Neutrophil (primary cell): ENCODE measurements at regions not wholly inside any gene's neighbourhood (a gene's known extent, or its start where the extent isn't known, plus 50 kb on each side); places are given as distances from the start of the nearest gene placed in this dataset.

ENCODE experiments used
- H3K27ac ChIP-seq: fragments of 200-600 bp; sonication (generic); 2 replicates; pipeline ENCODE4 v1.5.1; 2016; ENCODE audit warnings: mild to moderate bottlenecking, moderate library complexity
- H3K27me3 ChIP-seq: fragments of 200-600 bp; sonication (generic); 2 replicates; pipeline ENCODE4 v1.6.0; 2016; ENCODE audit warnings: mild to moderate bottlenecking
- H3K36me3 ChIP-seq: fragments of 200-600 bp; sonication (generic); 2 replicates; pipeline ENCODE4 v1.5.1; 2017
- H3K4me1 ChIP-seq, 2 experiments: fragments of 200-600 bp in 1 of 2; sonication (generic) in 1 of 2; 1 replicate in 1 of 2; 2 replicates in 1 of 2; pipeline versions ENCODE4 v1.5.1 to v1.6.1; 2013 to 2016; ENCODE audit warnings: low read depth in 1 of 2, low read length in 1 of 2, mild to moderate bottlenecking in 1 of 2, moderate library complexity in 1 of 2; ENCODE audit not compliant: control insufficient read depth in 1 of 2, insufficient read depth in 1 of 2
- H3K4me3 ChIP-seq, 2 experiments: fragments of 200-600 bp in 1 of 2; sonication (generic) in 1 of 2; 1 replicate in 1 of 2; 2 replicates in 1 of 2; pipeline ENCODE4 v1.5.1; 2013 to 2016; ENCODE audit warnings: low read depth in 1 of 2, low read length in 1 of 2, mild to moderate bottlenecking in 1 of 2, moderate library complexity in 1 of 2
- H3K9me3 ChIP-seq: fragments of 200-600 bp; sonication (generic); 2 replicates; pipeline ENCODE4 v1.5.1; 2016
- CTCF ChIP-seq: fragments of 200-600 bp; sonication (generic); IDR thresholded peaks from 2 replicates; pipeline ENCODE4 v1.5.1; 2016; ENCODE audit warnings: antibody characterized with exemption

GRCh38 chr10:78346721-78347120 lies 313.1 kb downstream of the RPS24 start:
- no peak for TF ChIP-seq CTCF

GRCh38 chr10:78348411-78349164 lies 314.9 kb downstream of the RPS24 start:
- Histone ChIP-seq H3K27me3 (peaks cover 8% of the 10 kb centered on the region), H3K27ac (no peak overlapping the region), H3K36me3 (no peaks in the 10 kb centered on the region), H3K4me3 (no peak overlapping the region), H3K4me1 (no peaks in the 10 kb centered on the region), H3K9me3 (no peaks in the 10 kb centered on the region)
- TF ChIP-seq CTCF: no peak

More at GRCh38 chr10:78346721-78347120, 313.1 kb downstream of the RPS24 start:
- Histone ChIP-seq H3K27me3 (peaks cover 8% of the 10 kb centered on the region), H3K4me3 (no peak overlapping the region), H3K9me3 (no peaks in the 10 kb centered on the region), H3K4me1 (no peaks in the 10 kb centered on the region), H3K27ac (no peak overlapping the region), H3K36me3 (no peaks in the 10 kb centered on the region)

GRCh38 chr10:78349165-78349516 lies 315.5 kb downstream of the RPS24 start:
- Histone ChIP-seq H3K4me1 (no peaks in the 10 kb centered on the region), H3K9me3 (no peaks in the 10 kb centered on the region), H3K4me3 (no peak overlapping the region), H3K36me3 (no peaks in the 10 kb centered on the region), H3K27me3 (peaks cover 8% of the 10 kb centered on the region), H3K27ac (no peak overlapping the region)
- no peak for TF ChIP-seq CTCF

- Histone ChIP-seq H3K4me3 (no peak overlapping the region), H3K36me3 (no peaks in the 10 kb centered on the region), H3K9me3 (no peaks in the 10 kb centered on the region), H3K27me3 (peaks cover 8% of the 10 kb centered on the region), H3K4me1 (no peaks in the 10 kb centered on the region), H3K27ac (no peak overlapping the region)
- TF ChIP-seq CTCF: no peak
Measured at GRCh38 chr10:78349911-78350663, 316.4 kb downstream of the RPS24 start.

GRCh38 chr10:78351283-78351682 lies 317.6 kb downstream of the RPS24 start:
- H3K36me3 ChIP-seq: no peaks in the 10 kb centered on the region
- H3K4me3 ChIP-seq: no peak overlapping the region
- no peak for TF ChIP-seq CTCF
- no peaks in the 10 kb centered on the region for H3K9me3 ChIP-seq
- no peak overlapping the region for H3K27ac ChIP-seq
- H3K4me1 ChIP-seq: no peaks in the 10 kb centered on the region
- peaks cover 8% of the 10 kb centered on the region for H3K27me3 ChIP-seq
